ENCODE measurements at regions not wholly inside any gene's neighbourhood (a gene's known extent, or its start where the extent isn't known, plus 50 kb on each side); places are given as distances from the start of the nearest gene placed in this dataset.

DNA sequence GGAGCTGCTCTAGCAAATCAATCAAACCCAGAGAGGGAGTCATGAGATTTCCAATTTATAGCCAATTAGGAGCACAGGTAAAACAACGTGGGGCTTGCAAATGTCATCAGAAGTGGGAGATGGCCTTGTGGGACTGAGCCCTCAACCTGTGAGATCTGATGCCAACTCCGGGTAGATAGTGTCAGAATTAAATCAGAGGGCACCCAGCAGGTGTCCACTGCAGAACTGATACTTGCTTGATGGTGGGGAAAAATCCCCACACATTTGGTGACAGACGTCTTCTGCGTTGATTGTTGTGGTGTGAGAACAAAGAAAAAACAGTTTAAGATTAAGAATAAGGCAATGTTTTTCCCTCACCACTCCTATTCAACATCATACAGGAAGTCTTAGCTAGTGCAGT, 1402.8 kb downstream of the RAPGEF2 start (continued):
- TF ChIP-seq, protein P1, sequence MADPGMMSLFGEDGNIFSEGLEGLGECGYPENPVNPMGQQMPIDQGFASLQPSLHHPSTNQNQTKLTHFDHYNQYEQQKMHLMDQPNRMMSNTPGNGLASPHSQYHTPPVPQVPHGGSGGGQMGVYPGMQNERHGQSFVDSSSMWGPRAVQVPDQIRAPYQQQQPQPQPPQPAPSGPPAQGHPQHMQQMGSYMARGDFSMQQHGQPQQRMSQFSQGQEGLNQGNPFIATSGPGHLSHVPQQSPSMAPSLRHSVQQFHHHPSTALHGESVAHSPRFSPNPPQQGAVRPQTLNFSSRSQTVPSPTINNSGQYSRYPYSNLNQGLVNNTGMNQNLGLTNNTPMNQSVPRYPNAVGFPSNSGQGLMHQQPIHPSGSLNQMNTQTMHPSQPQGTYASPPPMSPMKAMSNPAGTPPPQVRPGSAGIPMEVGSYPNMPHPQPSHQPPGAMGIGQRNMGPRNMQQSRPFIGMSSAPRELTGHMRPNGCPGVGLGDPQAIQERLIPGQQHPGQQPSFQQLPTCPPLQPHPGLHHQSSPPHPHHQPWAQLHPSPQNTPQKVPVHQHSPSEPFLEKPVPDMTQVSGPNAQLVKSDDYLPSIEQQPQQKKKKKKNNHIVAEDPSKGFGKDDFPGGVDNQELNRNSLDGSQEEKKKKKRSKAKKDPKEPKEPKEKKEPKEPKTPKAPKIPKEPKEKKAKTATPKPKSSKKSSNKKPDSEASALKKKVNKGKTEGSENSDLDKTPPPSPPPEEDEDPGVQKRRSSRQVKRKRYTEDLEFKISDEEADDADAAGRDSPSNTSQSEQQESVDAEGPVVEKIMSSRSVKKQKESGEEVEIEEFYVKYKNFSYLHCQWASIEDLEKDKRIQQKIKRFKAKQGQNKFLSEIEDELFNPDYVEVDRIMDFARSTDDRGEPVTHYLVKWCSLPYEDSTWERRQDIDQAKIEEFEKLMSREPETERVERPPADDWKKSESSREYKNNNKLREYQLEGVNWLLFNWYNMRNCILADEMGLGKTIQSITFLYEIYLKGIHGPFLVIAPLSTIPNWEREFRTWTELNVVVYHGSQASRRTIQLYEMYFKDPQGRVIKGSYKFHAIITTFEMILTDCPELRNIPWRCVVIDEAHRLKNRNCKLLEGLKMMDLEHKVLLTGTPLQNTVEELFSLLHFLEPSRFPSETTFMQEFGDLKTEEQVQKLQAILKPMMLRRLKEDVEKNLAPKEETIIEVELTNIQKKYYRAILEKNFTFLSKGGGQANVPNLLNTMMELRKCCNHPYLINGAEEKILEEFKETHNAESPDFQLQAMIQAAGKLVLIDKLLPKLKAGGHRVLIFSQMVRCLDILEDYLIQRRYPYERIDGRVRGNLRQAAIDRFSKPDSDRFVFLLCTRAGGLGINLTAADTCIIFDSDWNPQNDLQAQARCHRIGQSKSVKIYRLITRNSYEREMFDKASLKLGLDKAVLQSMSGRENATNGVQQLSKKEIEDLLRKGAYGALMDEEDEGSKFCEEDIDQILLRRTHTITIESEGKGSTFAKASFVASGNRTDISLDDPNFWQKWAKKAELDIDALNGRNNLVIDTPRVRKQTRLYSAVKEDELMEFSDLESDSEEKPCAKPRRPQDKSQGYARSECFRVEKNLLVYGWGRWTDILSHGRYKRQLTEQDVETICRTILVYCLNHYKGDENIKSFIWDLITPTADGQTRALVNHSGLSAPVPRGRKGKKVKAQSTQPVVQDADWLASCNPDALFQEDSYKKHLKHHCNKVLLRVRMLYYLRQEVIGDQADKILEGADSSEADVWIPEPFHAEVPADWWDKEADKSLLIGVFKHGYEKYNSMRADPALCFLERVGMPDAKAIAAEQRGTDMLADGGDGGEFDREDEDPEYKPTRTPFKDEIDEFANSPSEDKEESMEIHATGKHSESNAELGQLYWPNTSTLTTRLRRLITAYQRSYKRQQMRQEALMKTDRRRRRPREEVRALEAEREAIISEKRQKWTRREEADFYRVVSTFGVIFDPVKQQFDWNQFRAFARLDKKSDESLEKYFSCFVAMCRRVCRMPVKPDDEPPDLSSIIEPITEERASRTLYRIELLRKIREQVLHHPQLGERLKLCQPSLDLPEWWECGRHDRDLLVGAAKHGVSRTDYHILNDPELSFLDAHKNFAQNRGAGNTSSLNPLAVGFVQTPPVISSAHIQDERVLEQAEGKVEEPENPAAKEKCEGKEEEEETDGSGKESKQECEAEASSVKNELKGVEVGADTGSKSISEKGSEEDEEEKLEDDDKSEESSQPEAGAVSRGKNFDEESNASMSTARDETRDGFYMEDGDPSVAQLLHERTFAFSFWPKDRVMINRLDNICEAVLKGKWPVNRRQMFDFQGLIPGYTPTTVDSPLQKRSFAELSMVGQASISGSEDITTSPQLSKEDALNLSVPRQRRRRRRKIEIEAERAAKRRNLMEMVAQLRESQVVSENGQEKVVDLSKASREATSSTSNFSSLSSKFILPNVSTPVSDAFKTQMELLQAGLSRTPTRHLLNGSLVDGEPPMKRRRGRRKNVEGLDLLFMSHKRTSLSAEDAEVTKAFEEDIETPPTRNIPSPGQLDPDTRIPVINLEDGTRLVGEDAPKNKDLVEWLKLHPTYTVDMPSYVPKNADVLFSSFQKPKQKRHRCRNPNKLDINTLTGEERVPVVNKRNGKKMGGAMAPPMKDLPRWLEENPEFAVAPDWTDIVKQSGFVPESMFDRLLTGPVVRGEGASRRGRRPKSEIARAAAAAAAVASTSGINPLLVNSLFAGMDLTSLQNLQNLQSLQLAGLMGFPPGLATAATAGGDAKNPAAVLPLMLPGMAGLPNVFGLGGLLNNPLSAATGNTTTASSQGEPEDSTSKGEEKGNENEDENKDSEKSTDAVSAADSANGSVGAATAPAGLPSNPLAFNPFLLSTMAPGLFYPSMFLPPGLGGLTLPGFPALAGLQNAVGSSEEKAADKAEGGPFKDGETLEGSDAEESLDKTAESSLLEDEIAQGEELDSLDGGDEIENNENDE (IDR thresholded peaks at IDR 0.05; ENCODE audit: insufficient replicate concordance, low read length): no peak
- no peak for TF ChIP-seq YY1 (IDR thresholded peaks at IDR 0.05; ENCODE audit: low read depth, low read length)

Data from H1 (cell line).